ENCODE measurements at regions not wholly inside any gene's neighbourhood (a gene's known extent, or its start where the extent isn't known, plus 50 kb on each side); places are given as distances from the start of the nearest gene placed in this dataset.

- POLR2A ChIA-PET: no interaction called here
Measured at GRCh38 chr2:67706082-67706481, 308.9 kb downstream of the ETAA1 start.

GRCh38 chr2:67707896-67708295 is 310.8 kb downstream of the ETAA1 start:
- Histone ChIP-seq H3K4me2 (ENCODE audit: low read length) (no peak overlapping the region), H3K4me1 (ENCODE audit: control insufficient read depth in 1 of 2, insufficient read depth in 2 of 2, low read length in 2 of 2) (no peaks in the 10 kb centered on the region), H3K79me2 (ENCODE audit: insufficient read depth, low read length) (no peaks in the 10 kb centered on the region), H3K9ac (ENCODE audit: low read length) (no peak overlapping the region), H3K9me2 (ENCODE audit: insufficient read depth) (no peaks in the 10 kb centered on the region), H3K9me3 (ENCODE audit: control insufficient read depth in 1 of 2, insufficient read depth in 1 of 2, low read depth in 1 of 2, low read length in 2 of 2) (no peaks in the 10 kb centered on the region), H3K27me3 (ENCODE audit: insufficient read depth, low read length) (peaks cover 31% of the 10 kb centered on the region), H3K36me3 (ENCODE audit: control insufficient read depth in 1 of 2, insufficient read depth in 2 of 2, low read length in 2 of 2) (no peaks in the 10 kb centered on the region), H3K27ac (ENCODE audit: low read depth, low read length) (no peak overlapping the region), H4K20me1 (ENCODE audit: insufficient read depth) (no peaks in the 10 kb centered on the region), H2AFZ (ENCODE audit: low read depth, low read length, poor library complexity, severe bottlenecking) (no peak overlapping the region), H3K4me3 (replicated peaks in 1 of 2; ENCODE audit: low read depth in 1 of 2, low read length in 2 of 2) (no peak overlapping the region)
- ATAC-seq: no peak
- no peak for TF ChIP-seq YY1 (IDR thresholded peaks at IDR 0.05; ENCODE audit: extremely low read depth, insufficient replicate concordance, low read depth, low read length)
- no peak for TF ChIP-seq ATF3 (IDR thresholded peaks at IDR 0.05)
- intact Hi-C loops (cut with micrococcal nuclease): no loop called here
- CTCF ChIA-PET: no interaction called here
- POLR2A ChIA-PET: no interaction called here
- no peak for DNase-seq (ENCODE audit: low read depth, low spot score)
- RAD21 ChIA-PET (ENCODE audit: low non-redundant PET in 1 of 2, low total read pairs in 2 of 2, uncharacterized antibody in 2 of 2, unreplicated experiment in 2 of 2): no interaction called here
- no TSS peak for BruUV-seq (replicated peaks)

More at GRCh38 chr2:67706082-67706481, 308.9 kb downstream of the ETAA1 start:
- Histone ChIP-seq H3K9ac (ENCODE audit: low read length) (no peak overlapping the region), H3K9me2 (ENCODE audit: insufficient read depth) (no peaks in the 10 kb centered on the region), H3K79me2 (ENCODE audit: insufficient read depth, low read length) (no peaks in the 10 kb centered on the region), H2AFZ (ENCODE audit: low read depth, low read length, poor library complexity, severe bottlenecking) (no peak overlapping the region), H3K27ac (ENCODE audit: low read depth, low read length) (no peak overlapping the region), H3K9me3 (ENCODE audit: control insufficient read depth in 1 of 2, insufficient read depth in 1 of 2, low read depth in 1 of 2, low read length in 2 of 2) (no peaks in the 10 kb centered on the region), H3K27me3 (ENCODE audit: insufficient read depth, low read length) (peaks cover 38% of the 10 kb centered on the region), H3K4me2 (ENCODE audit: low read length) (no peak overlapping the region), H3K4me1 (ENCODE audit: control insufficient read depth in 1 of 2, insufficient read depth in 2 of 2, low read length in 2 of 2) (no peaks in the 10 kb centered on the region), H4K20me1 (ENCODE audit: insufficient read depth) (no peaks in the 10 kb centered on the region), H3K36me3 (ENCODE audit: control insufficient read depth in 1 of 2, insufficient read depth in 2 of 2, low read length in 2 of 2) (no peaks in the 10 kb centered on the region), H3K4me3 (replicated peaks in 1 of 2; ENCODE audit: low read depth in 1 of 2, low read length in 2 of 2) (no peak overlapping the region)
- no peak for DNase-seq (ENCODE audit: low read depth, low spot score)
- CTCF ChIA-PET: no interaction called here
- ATAC-seq: no peak
- no peak for TF ChIP-seq ZNF274 (IDR thresholded peaks at IDR 0.05; ENCODE audit: low read depth, low read length)
- no peak for TF ChIP-seq POLR2A (IDR thresholded peaks at IDR 0.05; ENCODE audit: borderline replicate concordance, extremely low read depth, insufficient read depth, insufficient read length)
- intact Hi-C loops (cut with micrococcal nuclease): no loop called here
- RAD21 ChIA-PET (ENCODE audit: low non-redundant PET in 1 of 2, low total read pairs in 2 of 2, uncharacterized antibody in 2 of 2, unreplicated experiment in 2 of 2): no interaction called here
- no TSS peak for BruUV-seq (replicated peaks)

Data from HCT116 (cell line).